NT2/D1 (cell line): ENCODE measurements at regions not wholly inside any gene's neighbourhood (a gene's known extent, or its start where the extent isn't known, plus 50 kb on each side); places are given as distances from the start of the nearest gene placed in this dataset.
"Not testable (repeated sequence)": the region's sequence is repeated elsewhere in the genome, so short reads cannot be mapped to it uniquely, and the experiment has no call there.

ENCODE experiments used
- DNase-seq: peaks from one replicate; pipeline ENCODE4 v3.0.0-alpha.2; 2011; ENCODE audit warnings: low read depth, low spot score
- H3K27me3 ChIP-seq: 2 replicates; pipeline ENCODE4 v1.6.0; 2011; ENCODE audit warnings: mild to moderate bottlenecking; ENCODE audit not compliant: insufficient read length, insufficient read depth
- H3K36me3 ChIP-seq: 2 replicates; pipeline ENCODE4 v1.6.1; 2011; ENCODE audit warnings: mild to moderate bottlenecking, low read length, mixed read lengths; ENCODE audit not compliant: insufficient read depth, insufficient read length
- H3K4me1 ChIP-seq: 2 replicates; pipeline ENCODE4 v1.5.1; 2011; ENCODE audit not compliant: insufficient read depth, insufficient read length
- H3K4me3 ChIP-seq: 2 replicates; pipeline ENCODE4 v1.5.1; 2011; ENCODE audit warnings: low read depth; ENCODE audit not compliant: insufficient read length
- H3K9ac ChIP-seq: 2 replicates; pipeline ENCODE4 v1.6.0; 2011; ENCODE audit warnings: low read depth; ENCODE audit not compliant: insufficient read length
- H3K9me3 ChIP-seq: 2 replicates; pipeline ENCODE4 v1.5.1; 2011; ENCODE audit warnings: mild to moderate bottlenecking, low read length; ENCODE audit not compliant: insufficient read depth
- SUZ12 ChIP-seq: IDR thresholded peaks from 2 replicates; pipeline ENCODE4 v1.6.1; 2011; ENCODE audit not compliant: insufficient read length, insufficient read depth; ENCODE audit errors: extremely low read depth
- YY1 ChIP-seq: IDR thresholded peaks from 2 replicates; pipeline ENCODE4 v1.6.1; 2011; ENCODE audit not compliant: insufficient read length, insufficient read depth
- ZNF274 ChIP-seq: IDR thresholded peaks from 2 replicates; pipeline ENCODE4 v1.6.1; 2011; ENCODE audit warnings: mild to moderate bottlenecking, low read depth, low read length

DNA sequence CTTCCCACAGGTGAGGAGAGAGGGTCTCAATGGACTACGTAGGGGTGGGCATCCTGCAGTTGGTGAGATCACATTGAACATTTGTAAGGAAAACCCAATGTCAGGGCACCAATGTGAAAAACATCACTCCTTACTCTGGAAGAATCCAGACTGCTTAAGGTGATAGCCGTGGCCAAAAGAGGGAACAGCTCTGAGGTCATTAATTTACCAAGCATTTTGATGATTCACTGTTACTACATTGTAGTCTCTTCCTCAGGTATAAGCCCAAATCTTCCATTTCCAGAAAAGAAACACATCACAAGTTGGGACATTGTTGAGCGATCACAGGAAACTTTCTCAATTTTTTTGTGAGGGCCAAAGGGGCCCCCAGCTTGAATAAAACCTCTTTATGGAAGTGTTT lies 61.1 kb upstream of the SPTLC3 start:
- TF ChIP-seq ZNF274, result no peak
- TF ChIP-seq SUZ12, result no peak
- no peak for TF ChIP-seq YY1
- Histone ChIP-seq H3K9me3 (no peaks in the 10 kb centered on the region), H3K4me3 (no peak overlapping the region), H3K4me1 (no peaks in the 10 kb centered on the region), H3K27me3 (no peaks in the 10 kb centered on the region), H3K36me3 (no peaks in the 10 kb centered on the region), H3K9ac (no peak overlapping the region)
- DNase-seq, result no peak

DNA sequence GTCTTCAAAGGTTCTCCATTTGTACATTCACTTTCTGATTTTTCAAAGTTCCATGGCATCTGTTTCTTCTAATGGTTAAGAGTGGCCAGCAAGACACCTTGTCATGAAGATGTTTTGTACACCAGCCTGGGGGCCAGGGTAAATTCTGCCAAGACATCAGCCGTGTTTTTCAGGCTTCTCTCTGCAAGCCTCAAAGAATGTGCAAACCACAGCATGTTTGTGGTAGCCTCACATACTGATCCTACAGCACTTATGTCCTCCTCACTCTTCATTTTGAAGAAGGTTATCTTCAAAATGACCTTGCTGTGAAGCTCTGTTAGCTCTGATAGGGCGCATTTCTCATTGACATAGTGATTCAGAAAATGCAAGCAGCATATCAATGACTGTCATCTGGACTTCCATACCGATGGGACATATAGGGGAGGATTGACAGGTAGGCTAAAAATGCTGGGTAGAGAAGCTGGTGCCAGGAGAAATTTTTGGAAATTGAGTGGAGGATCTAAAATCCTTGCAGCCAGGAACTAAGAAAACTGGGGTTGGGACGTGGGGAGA lies 59.3 kb upstream of the SPTLC3 start:
- no peaks in the 10 kb centered on the region for H3K36me3 ChIP-seq
- DNase-seq, result no peak

DNA sequence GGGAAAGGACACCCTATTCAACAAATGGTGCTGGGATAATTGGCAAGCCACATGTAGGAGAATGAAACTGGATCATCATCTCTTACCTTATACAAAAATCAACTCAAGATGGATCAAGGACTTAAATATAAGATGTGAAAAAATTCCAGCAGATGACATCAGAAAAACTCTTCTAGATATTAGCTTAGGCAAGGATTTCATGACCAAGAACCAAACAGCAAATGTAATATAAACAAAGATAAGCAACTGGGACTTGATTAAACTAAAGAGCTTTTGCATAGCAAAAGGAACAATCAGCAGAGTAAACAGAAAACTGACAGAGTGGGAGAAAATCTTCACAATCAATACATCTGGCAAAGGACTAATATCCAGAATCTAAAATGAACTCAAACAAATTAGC lies 54.5 kb upstream of the SPTLC3 start:
- not testable (repeated sequence) for H3K36me3 ChIP-seq, H3K4me1 ChIP-seq, H3K4me3 ChIP-seq, H3K9ac ChIP-seq, DNase-seq, H3K27me3 ChIP-seq, H3K9me3 ChIP-seq

More for the DNA sequence above, 59.3 kb upstream of the SPTLC3 start:
- no peak for TF ChIP-seq YY1
- no peak for TF ChIP-seq SUZ12
- TF ChIP-seq ZNF274, result no peak
- H3K4me1 ChIP-seq, result no peaks in the 10 kb centered on the region
- H3K4me3 ChIP-seq, result no peak overlapping the region
- H3K9ac ChIP-seq, result no peak overlapping the region
- H3K27me3 ChIP-seq, result no peaks in the 10 kb centered on the region
- no peaks in the 10 kb centered on the region for H3K9me3 ChIP-seq

DNA sequence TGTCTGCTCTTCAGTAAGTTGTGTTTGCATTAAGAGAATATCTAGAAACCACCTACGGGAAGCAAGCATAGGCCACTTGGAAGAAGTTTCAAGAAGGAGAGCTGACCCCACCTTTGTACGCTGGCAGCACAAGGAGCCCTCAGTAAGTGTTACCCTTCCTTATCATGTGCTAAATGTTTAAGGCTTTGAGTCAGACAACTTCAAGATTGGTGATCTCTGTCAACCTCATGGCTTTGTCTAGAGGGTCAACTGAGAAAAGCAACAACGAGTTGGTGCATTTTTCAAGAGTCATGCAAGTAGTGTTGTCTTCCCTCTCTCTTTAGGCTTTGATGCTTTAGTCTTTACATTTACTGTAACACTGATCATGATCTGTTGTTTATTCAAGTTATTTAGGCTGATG lies 53.2 kb upstream of the SPTLC3 start:
- Histone ChIP-seq H3K4me3 (no peak overlapping the region), H3K9me3 (no peaks in the 10 kb centered on the region), H3K36me3 (no peaks in the 10 kb centered on the region), H3K4me1 (no peaks in the 10 kb centered on the region), H3K9ac (no peak overlapping the region), H3K27me3 (no peaks in the 10 kb centered on the region)
- no peak for TF ChIP-seq SUZ12
- TF ChIP-seq YY1, result no peak
- no peak for TF ChIP-seq ZNF274
- DNase-seq, result no peak

DNA sequence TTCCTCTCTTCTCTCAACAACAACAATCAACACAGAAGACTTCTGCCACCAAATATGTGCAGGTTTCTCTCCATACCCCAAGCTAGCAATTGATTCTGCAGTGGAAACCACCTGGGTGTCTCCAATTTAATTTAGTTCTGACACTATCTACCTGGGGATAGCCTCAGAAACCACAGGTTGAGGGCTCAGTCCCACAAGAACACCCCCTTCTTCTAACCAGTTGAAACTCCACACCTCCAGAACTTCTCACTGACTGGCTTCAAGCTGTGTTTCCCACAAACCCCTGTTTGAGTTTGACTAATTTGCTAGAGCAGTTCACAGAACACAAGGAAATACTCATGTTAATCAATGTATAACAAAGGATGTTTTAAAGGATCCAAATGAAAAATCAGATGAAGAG lies 52.5 kb upstream of the SPTLC3 start:
- TF ChIP-seq SUZ12 (no peak), ZNF274 (no peak), YY1 (no peak)
- Histone ChIP-seq H3K9me3 (no peaks in the 10 kb centered on the region), H3K4me1 (no peaks in the 10 kb centered on the region), H3K4me3 (no peak overlapping the region), H3K27me3 (no peaks in the 10 kb centered on the region), H3K9ac (no peak overlapping the region), H3K36me3 (no peaks in the 10 kb centered on the region)
- DNase-seq, result no peak

DNA sequence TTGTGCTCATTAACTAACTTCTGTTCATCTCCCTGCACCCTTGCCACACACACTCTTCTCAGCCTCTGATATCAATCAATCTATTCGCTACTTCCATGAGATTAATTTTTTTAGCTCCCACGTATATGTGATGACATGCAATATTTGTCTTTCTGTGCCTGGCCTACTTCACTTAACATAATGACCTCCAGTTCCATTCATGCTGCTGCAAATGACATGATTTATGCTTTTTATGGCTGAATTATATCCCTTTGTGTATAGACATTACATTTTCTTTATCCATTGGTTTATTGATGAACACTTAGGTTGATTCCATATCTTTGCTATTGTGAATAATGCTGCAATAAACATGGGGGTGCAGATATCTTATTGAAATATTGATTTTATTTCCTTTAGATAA lies 50.8 kb upstream of the SPTLC3 start:
- no peak overlapping the region for H3K9ac ChIP-seq
- no peak for DNase-seq
- no peak overlapping the region for H3K4me3 ChIP-seq
- no peaks in the 10 kb centered on the region for H3K27me3 ChIP-seq
- no peaks in the 10 kb centered on the region for H3K4me1 ChIP-seq
- H3K36me3 ChIP-seq, result no peaks in the 10 kb centered on the region
- H3K9me3 ChIP-seq, result no peaks in the 10 kb centered on the region
- TF ChIP-seq SUZ12 (no peak), ZNF274 (no peak), YY1 (no peak)
